Endodermal cell (in vitro differentiated cells): ENCODE measurements at regions not wholly inside any gene's neighbourhood (a gene's known extent, or its start where the extent isn't known, plus 50 kb on each side); places are given as distances from the start of the nearest gene placed in this dataset.

Source experiments
- DNase-seq: peaks from one replicate; pipeline ENCODE4 v3.0.0-alpha.2; 2017
- H3K27ac ChIP-seq: 2 replicates; pipeline ENCODE4 v1.5.1; 2013; ENCODE audit warnings: mild to moderate bottlenecking, low read depth, low read length, moderate library complexity
- H3K27me3 ChIP-seq: 2 replicates; pipeline ENCODE4 v1.6.1; 2013; ENCODE audit warnings: mild to moderate bottlenecking, low read length, moderate library complexity; ENCODE audit not compliant: insufficient read depth, control insufficient read depth, poor library complexity, severe bottlenecking
- H3K36me3 ChIP-seq: 2 replicates; pipeline ENCODE4 v1.7.0; 2013; ENCODE audit warnings: mild to moderate bottlenecking, low read length, moderate library complexity; ENCODE audit not compliant: control insufficient read depth, insufficient read depth
- H3K4me1 ChIP-seq: one replicate; pipeline ENCODE4 v1.7.0; 2013; ENCODE audit warnings: low read length; ENCODE audit not compliant: control insufficient read depth, insufficient read depth
- H3K4me3 ChIP-seq: 2 replicates; pipeline ENCODE4 v1.5.1; 2013; ENCODE audit warnings: mild to moderate bottlenecking, low read length, moderate library complexity
- H3K9ac ChIP-seq: 2 replicates; pipeline ENCODE4 v1.6.1; 2013; ENCODE audit warnings: mild to moderate bottlenecking, low read length, moderate library complexity; ENCODE audit not compliant: poor library complexity, severe bottlenecking; ENCODE audit errors: extremely low read depth
- H3K9me3 ChIP-seq: 2 replicates; pipeline ENCODE4 v1.6.1; 2013; ENCODE audit warnings: mild to moderate bottlenecking, low read length, moderate library complexity; ENCODE audit not compliant: control insufficient read depth
- H3K27ac Mint-ChIP-seq: 2 replicates; pipeline ENCODE4 v1.8.0; 2020; ENCODE audit warnings: mixed read lengths
- H3K27me3 Mint-ChIP-seq: 2 replicates; pipeline ENCODE4 v1.8.0; 2021; ENCODE audit warnings: mild to moderate bottlenecking, mixed read lengths; ENCODE audit not compliant: insufficient read depth
- H3K36me3 Mint-ChIP-seq: 2 replicates; pipeline ENCODE4 v1.8.0; 2020; ENCODE audit warnings: low read depth, mixed read lengths
- H3K4me1 Mint-ChIP-seq: 2 replicates; pipeline ENCODE4 v1.8.0; 2020; ENCODE audit warnings: mixed read lengths
- H3K4me3 Mint-ChIP-seq: 2 replicates; pipeline ENCODE4 v1.8.0; 2020; ENCODE audit warnings: mild to moderate bottlenecking, moderate library complexity, mixed read lengths
- H3K9me3 Mint-ChIP-seq: 2 replicates; pipeline ENCODE4 v1.8.0; 2020; ENCODE audit warnings: mild to moderate bottlenecking, mixed read lengths
- WGBS, 2 experiments: methylation state at CpG; one replicate each; pipeline versions ENCODE4 v1.1.5 to v1.1.7; 2013; ENCODE audit warnings: missing lambda C conversion rate in 2 of 2, mixed read lengths in 1 of 2; ENCODE audit not compliant: insufficient coverage in 1 of 2, insufficient read length in 1 of 2; 5-methylcytosine and 5-hydroxymethylcytosine counted together
- TF ChIP-seq, protein P1 (sequence below): fragments of 200-600 bp; sonication (generic); conservative IDR thresholded peaks from 2 replicates; pipeline ENCODE4 v1.5.0; 2021; ENCODE audit warnings: antibody characterized with exemption, mild to moderate bottlenecking

- H3K27ac ChIP-seq, result no peak overlapping the region
- no peak for DNase-seq
- H3K4me3 Mint-ChIP-seq, result no peak overlapping the region
- TF ChIP-seq, protein P1, sequence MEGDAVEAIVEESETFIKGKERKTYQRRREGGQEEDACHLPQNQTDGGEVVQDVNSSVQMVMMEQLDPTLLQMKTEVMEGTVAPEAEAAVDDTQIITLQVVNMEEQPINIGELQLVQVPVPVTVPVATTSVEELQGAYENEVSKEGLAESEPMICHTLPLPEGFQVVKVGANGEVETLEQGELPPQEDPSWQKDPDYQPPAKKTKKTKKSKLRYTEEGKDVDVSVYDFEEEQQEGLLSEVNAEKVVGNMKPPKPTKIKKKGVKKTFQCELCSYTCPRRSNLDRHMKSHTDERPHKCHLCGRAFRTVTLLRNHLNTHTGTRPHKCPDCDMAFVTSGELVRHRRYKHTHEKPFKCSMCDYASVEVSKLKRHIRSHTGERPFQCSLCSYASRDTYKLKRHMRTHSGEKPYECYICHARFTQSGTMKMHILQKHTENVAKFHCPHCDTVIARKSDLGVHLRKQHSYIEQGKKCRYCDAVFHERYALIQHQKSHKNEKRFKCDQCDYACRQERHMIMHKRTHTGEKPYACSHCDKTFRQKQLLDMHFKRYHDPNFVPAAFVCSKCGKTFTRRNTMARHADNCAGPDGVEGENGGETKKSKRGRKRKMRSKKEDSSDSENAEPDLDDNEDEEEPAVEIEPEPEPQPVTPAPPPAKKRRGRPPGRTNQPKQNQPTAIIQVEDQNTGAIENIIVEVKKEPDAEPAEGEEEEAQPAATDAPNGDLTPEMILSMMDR, result no peak
- no peaks in the 10 kb centered on the region for H3K4me1 ChIP-seq
- no peak overlapping the region for H3K9ac ChIP-seq
- H3K4me3 ChIP-seq, result peak overlapping the region; percentile 50
- WGBS, 2 experiments, result 87 to 89% methylated on average over 3 to 5 of the region's 5 CpGs
- peaks cover 69% of the 10 kb centered on the region for H3K9me3 Mint-ChIP-seq
- H3K27me3 Mint-ChIP-seq, result no peaks in the 10 kb centered on the region
- no peaks in the 10 kb centered on the region for H3K4me1 Mint-ChIP-seq
- H3K36me3 ChIP-seq, result no peaks in the 10 kb centered on the region
- no peaks in the 10 kb centered on the region for H3K27me3 ChIP-seq
- H3K27ac Mint-ChIP-seq, result no peak overlapping the region
- peaks cover 1% of the 10 kb centered on the region for H3K36me3 Mint-ChIP-seq
- peaks cover 71% of the 10 kb centered on the region for H3K9me3 ChIP-seq
Measured at GRCh38 chr14:42307239-42307825, 700.7 kb downstream of the LRFN5 start.

DNA sequence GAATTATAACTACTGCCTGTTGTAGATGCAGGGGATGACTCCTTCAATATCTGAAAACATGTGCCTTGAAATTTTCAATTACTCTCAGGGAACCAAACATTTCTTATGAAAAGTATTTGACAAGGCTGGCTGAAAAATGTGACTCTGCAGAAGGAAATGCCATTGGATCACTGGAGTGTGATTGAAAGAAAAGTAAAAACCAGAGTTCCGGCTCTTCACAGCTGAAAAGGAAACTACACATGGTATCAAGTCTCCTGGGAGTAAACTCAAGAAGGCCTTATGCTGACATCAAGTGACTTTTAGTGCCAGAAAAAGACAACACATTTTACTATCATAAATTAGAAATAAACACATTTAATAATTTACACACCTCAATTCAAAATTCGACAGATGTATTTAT is 693.0 kb downstream of the LRFN5 start:
- no peak overlapping the region for H3K27ac ChIP-seq
- H3K4me3 ChIP-seq, result no peak overlapping the region
- TF ChIP-seq, protein P1, result no peak
- H3K4me1 ChIP-seq, result no peaks in the 10 kb centered on the region
- H3K9ac ChIP-seq, result no peak overlapping the region
- Mint-ChIP-seq H3K36me3 (no peaks in the 10 kb centered on the region), H3K27me3 (no peaks in the 10 kb centered on the region), H3K9me3 (peaks cover 14% of the 10 kb centered on the region), H3K4me1 (no peaks in the 10 kb centered on the region), H3K4me3 (no peak overlapping the region), H3K27ac (no peak overlapping the region)
- no peak for DNase-seq
- WGBS, 2 experiments, result 96 to 100% methylated on average over 1 of the region's 2 CpGs
- no peaks in the 10 kb centered on the region for H3K36me3 ChIP-seq
- peaks cover 22% of the 10 kb centered on the region for H3K9me3 ChIP-seq
- no peaks in the 10 kb centered on the region for H3K27me3 ChIP-seq

GRCh38 chr14:42293180-42293579 is 686.5 kb downstream of the LRFN5 start:
- Mint-ChIP-seq H3K9me3 (peaks cover 13% of the 10 kb centered on the region), H3K36me3 (no peaks in the 10 kb centered on the region)
- no peaks in the 10 kb centered on the region for H3K36me3 ChIP-seq

More at GRCh38 chr14:42293180-42293579, 686.5 kb downstream of the LRFN5 start:
- Mint-ChIP-seq H3K4me3 (no peak overlapping the region), H3K27ac (no peak overlapping the region), H3K27me3 (no peaks in the 10 kb centered on the region), H3K4me1 (no peaks in the 10 kb centered on the region)
- no peak for DNase-seq
- TF ChIP-seq, protein P1, result no peak
- Histone ChIP-seq H3K27ac (no peak overlapping the region), H3K9me3 (peaks cover 29% of the 10 kb centered on the region), H3K9ac (no peak overlapping the region), H3K4me1 (no peaks in the 10 kb centered on the region), H3K27me3 (no peaks in the 10 kb centered on the region), H3K4me3 (no peak overlapping the region)
- WGBS, 2 experiments, result 83% methylated on average over 1 of the region's 1 CpG
